GM19397 (cell line): ENCODE measurements at regions not wholly inside any gene's neighbourhood (a gene's known extent, or its start where the extent isn't known, plus 50 kb on each side); places are given as distances from the start of the nearest gene placed in this dataset.
"Not testable (repeated sequence)": the region's sequence is repeated elsewhere in the genome, so short reads cannot be mapped to it uniquely, and the experiment has no call there.

Experiments
- ATAC-seq: cut with Tn5 transposase; IDR thresholded peaks from one replicate; pipeline ENCODE4 v1.9.1; 2021; ENCODE audit warnings: mild to moderate bottlenecking, moderate library complexity; ENCODE audit not compliant: unreplicated experiment

GRCh38 chr21:13827201-13827600 is 217.6 kb downstream of the POTED start:
- no peak for ATAC-seq

GRCh38 chr21:13826511-13826910 is 216.9 kb downstream of the POTED start:
- not testable (repeated sequence) for ATAC-seq

DNA sequence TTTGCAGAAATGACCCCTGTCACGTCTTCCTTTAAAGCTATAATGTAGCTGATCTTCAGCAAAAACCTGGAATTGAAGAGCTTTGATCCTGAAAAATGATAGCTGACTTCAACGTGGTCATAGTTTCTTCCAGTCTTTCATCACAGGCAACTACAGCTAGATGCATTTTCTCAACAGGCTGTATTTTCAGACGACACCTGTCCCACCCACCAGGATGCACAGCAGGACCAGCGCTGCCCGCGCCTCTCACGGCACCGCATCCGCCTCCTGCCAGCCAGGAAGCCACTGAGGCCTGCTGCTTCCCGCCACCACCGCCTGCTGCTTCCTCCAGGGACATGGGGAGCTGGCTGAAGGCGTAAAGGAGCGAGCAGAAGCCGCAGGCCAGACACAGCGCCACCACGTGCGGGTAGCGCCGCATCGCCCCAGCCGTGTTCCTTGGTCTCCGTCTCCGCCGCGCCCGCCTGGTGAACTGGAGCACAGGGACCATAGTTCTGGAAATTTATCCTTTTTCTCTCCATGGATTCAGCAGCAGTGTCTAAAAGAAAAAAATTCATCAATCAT is 215.7 kb downstream of the POTED start:
- ATAC-seq, result not testable (repeated sequence)

- ATAC-seq, result not testable (repeated sequence)
These were observed 210.7 kb downstream of the POTED start for GRCh38 chr21:13820286-13820685.

GRCh38 chr21:13812191-13812590 is 202.6 kb downstream of the POTED start:
- ATAC-seq, result not testable (repeated sequence)

DNA sequence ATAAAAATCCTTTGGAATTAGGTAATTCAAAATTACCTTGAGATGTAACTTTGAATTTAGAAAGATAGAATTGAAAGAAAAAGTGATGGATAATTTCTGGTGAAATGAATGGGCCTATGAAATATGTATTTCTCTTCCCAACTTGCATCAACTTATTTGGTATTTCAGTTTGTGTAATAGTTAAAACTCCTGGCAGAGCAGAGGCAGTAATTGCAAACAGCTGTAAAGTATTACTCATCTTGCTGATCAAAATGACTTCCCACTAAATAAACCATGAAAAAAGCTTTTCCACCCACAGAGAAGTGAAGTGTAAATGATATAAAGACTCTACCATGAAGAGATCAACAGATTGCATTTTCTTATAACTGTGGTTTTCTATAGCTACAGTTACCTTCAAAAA is 201.0 kb downstream of the POTED start:
- ATAC-seq, result not testable (repeated sequence)

DNA sequence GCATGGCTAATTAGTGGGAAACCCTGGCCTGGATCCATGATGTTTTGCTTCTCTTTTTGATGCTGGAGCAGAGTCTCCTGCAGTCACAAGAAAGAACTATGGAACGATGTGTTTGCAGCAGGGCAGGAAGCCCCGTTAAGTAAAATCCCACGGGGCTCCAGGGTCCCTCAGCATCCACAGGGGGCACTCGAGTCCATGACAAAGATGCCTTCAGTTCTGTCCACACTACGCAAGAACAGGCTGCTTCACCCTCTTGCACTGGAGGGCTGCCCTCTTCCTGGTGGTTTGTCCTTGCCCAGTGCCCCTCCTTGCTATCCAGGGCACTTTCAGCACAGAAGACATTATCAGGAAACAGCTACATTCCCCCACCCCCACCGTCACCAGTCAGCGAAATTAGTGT is 196.9 kb downstream of the POTED start:
- not testable (repeated sequence) for ATAC-seq

- not testable (repeated sequence) for ATAC-seq
These were observed 193.2 kb downstream of the POTED start for GRCh38 chr21:13802757-13803156.
